ENCODE measurements at regions not wholly inside any gene's neighbourhood (a gene's known extent, or its start where the extent isn't known, plus 50 kb on each side); places are given as distances from the start of the nearest gene placed in this dataset.
"Not testable (repeated sequence)": the region's sequence is repeated elsewhere in the genome, so short reads cannot be mapped to it uniquely, and the experiment has no call there.

DNA sequence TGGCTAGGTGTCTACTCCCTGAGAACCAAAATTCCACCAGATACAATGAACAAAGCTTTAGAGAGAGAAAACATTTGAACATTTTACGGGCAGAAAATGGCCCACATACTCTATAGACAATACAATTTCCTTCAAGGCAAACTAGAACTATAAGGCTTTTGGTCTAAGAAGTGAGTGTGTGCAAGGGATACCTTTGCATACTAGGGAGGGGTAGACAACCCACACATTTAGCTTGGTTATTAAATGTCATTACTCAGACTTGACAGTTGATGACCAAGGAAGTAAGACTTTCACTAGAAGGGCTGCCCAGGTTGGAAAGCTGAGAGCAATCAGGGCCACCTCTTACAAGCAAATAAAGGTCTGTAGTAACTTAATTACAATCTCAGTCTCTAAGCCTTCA is 64.0 kb upstream of the PLEKHM1 start:
- not testable (repeated sequence) for TF ChIP-seq POLR2A (IDR thresholded peaks at IDR 0.05; ENCODE audit: extremely low read depth, insufficient read length); CTCF (IDR thresholded peaks at IDR 0.05; ENCODE audit: low read depth, low read length); MYC (IDR thresholded peaks at IDR 0.05; ENCODE audit: low read depth, low read length)
